Astrocyte (in vitro differentiated cells and primary cell): ENCODE measurements at regions not wholly inside any gene's neighbourhood (a gene's known extent, or its start where the extent isn't known, plus 50 kb on each side); places are given as distances from the start of the nearest gene placed in this dataset.

Source experiments
- CTCF ChIP-seq: IDR thresholded peaks from 2 replicates; pipeline ENCODE4 v1.5.1; 2011; ENCODE audit warnings: low read depth, mild to moderate bottlenecking, inconsistent platforms, low read length, moderate library complexity; ENCODE audit not compliant: insufficient read depth
- EZH2 ChIP-seq: IDR thresholded peaks from 2 replicates; pipeline ENCODE4 v1.6.1; 2012; ENCODE audit warnings: mild to moderate bottlenecking, low read length, inconsistent platforms; ENCODE audit not compliant: insufficient read depth

- TF ChIP-seq CTCF: no peak
- TF ChIP-seq EZH2: no peak
These were observed 183.3 kb downstream of the ARL4C start for GRCh38 chr2:234313558-234313957.
